ENCODE measurements at regions not wholly inside any gene's neighbourhood (a gene's known extent, or its start where the extent isn't known, plus 50 kb on each side); places are given as distances from the start of the nearest gene placed in this dataset.
"Not testable (repeated sequence)": the region's sequence is repeated elsewhere in the genome, so short reads cannot be mapped to it uniquely, and the experiment has no call there.

GRCh38 chr16:52309446-52310416, 237.2 kb downstream of the TOX3 start:
- no peak for DNase-seq

DNA sequence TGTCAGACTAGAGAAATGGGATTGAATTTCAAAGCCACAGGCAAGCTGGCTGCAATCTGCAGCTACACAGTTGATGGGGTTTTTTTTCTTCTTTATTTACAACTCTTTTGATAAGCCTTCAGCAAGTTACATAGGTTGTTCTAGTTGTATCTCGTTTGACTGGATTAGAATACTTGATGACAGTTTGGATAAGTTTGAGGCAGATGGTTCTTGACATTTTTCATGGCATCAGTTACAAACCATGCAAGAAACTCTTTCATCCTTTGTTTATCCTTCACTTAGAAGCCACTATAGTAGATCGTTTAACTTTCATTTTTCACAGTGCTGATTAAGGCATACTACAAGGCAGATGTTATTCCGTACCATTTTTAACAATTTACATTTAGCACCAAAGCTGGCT, 238.9 kb downstream of the TOX3 start:
- peak; percentile 36 for DNase-seq

- no peak for DNase-seq
Measured at GRCh38 chr16:52301026-52301425, 245.9 kb downstream of the TOX3 start.

DNA sequence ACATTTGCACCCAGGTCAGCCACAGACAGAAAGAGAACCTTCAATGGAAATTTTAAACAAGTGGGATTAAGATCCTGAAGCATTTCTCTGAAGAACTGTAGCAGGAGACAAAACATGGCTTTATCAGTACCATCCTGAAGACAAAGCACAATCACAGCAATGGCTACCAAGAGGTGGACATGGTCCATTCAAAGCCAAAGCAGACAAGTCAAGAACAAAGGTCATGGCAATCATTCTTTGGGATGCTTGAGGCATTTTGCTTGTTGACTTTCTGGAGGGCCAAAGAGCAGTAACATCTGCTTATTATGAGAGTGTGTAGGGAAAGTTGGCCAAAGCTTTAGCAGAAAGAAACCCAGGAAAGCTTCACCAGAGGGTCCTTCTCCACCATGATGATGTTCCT, 248.2 kb downstream of the TOX3 start:
- no peak for DNase-seq

- not testable (repeated sequence) for DNase-seq
Measured at GRCh38 chr16:52296706-52297315, 250.1 kb downstream of the TOX3 start.

DNA sequence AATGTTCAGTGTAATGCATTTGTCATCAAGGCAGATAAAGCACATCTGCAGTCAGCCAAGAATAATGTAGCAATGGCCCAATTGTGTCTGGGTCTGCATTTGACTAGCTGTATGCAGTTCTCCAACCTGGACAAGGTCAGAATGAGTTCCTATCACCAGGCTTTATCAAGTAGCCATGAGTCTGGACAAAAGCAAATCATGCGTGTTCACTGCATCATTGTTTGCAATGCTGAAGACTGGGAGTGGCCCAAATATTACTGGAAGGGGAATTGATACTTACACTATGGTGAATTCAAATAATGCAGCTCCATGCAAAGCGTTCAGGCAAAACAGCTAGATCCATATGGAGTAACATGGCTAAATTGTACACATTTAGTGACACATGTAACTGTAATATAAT, 250.9 kb downstream of the TOX3 start:
- no peak for DNase-seq

DNA sequence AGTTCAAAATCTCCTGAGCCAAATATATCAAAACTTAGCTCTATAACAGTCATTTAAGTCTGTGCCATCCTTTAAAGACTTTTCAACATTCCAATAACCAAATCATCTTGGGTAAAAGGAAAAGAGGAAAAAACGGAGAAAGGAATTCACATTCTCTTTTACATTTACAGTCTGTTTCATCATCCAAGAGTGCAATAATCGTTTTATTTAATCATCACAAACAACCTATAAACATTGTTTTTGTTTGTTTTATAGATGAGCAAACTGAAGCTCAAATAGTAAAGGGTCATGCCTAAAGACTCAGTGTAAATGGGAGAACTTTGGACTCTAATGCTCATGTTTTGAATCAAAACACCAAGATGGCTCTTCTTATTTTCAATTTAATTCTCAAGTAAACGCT, 252.3 kb downstream of the TOX3 start:
- DNase-seq, result no peak

DNA sequence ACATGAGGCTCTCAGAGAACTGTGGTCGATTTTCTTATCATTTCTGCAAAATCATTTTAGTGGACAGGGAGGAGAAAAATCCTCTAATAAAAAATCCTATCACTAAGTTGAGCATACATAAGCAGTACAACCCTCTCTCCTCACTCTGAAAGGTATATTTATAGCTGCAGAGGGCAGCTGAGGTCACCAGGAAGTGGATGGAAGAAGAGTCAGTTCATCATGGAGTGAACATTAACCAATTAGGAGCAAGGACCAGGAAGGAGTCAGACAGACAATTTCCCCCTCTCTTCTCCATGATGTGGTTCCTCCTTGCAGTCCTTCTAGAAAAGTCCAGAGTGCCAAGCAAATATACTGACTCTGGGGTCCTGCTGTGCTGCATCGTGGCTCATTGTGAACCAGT, 253.7 kb downstream of the TOX3 start:
- no peak for DNase-seq

GRCh38 chr16:52283584-52284375, 263.2 kb downstream of the TOX3 start:
- DNase-seq, result no peak

DNA sequence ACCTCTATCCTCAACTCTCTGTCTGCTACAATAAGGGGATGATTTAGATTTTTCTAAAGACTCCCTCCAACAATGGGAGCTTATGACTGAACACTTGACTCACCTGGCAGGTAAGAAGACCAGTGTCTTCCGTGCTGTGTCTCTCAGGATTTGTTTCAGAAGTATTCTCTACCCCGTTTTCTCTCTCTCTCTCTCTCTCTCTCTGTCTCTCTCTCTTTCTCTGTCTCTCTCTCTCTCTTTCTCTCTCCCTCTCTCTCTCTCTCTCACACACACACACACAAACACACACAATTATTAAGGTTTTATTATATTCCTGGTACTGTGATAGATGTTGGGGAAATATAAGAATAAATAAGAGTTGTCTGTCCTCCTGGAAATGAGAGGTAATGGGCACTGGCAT, 263.9 kb downstream of the TOX3 start:
- no peak for DNase-seq

DNA sequence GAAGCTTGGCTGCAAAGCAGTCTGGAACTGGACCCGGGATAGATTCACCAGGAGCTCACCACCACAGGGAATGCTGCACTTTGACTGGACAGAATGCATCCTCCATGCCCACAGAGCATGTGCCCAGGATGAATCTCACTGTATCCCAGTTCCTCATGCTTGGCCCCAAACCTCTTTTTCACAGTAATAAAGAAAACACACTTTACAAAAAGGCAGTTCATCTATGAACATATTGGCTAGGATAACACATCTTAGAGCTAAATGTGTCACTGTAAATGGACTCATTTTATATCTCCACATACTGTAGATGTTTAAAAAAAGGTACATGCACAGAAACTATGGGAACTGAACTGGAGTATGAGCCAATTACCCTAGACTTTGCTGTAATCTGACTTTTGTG, 266.9 kb downstream of the TOX3 start:
- DNase-seq, result no peak

DNA sequence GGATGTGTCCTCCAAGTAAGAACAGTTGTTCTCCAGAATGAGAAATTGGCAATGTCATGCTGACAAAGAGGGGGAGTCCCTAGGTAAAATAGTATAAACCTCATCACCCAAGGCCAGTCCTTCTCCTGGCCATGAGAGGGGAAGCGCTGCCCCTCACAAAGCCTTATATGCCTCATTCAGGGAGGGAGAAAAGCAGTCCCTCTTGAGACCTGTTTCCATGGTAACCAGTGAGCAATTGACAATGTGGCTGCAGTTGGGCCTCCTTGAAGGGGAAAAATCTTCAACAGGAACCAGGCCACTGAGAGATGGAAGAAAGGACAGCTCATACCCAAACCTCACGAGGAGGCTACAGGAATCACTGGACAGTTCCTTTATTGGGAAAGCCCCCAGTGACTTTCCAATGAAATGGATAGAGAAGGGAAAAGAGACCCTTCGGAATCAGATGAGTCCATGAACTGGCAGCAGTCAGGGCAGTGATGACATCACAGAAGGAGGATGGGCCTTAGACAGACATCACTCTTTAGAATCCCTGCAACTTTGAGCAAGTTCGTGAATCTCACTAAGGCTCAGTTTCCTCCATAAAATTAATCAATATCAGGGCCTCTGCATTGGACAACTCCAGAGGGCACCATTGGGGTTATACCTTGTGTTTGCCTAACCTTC, 275.7 kb downstream of the TOX3 start:
- DNase-seq, result peak; percentile 6

DNA sequence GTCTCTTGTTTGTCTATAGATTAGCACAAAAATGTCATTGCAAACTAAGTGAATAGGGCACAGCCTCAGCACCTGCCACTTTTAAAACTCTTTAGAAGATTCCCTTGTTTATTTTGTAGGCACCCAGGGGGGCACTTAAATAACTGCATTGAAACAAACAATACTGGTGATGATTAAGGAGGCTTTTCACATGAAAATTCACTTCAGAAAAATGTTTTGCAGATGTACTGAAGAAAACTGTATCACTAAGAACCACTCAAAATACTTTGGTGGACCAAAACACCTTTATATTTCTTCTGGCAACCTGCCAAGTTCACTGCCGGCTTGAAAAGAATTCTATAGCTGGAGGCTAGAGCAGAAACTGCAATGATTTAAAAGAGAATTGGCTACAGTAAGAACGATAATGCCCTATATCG, 281.5 kb downstream of the TOX3 start:
- DNase-seq, result peak; percentile 93

- no peak for DNase-seq
Measured at GRCh38 chr16:52257534-52257933, 289.4 kb downstream of the TOX3 start.

GRCh38 chr16:52256310-52257078, 290.4 kb downstream of the TOX3 start:
- no peak for DNase-seq

DNA sequence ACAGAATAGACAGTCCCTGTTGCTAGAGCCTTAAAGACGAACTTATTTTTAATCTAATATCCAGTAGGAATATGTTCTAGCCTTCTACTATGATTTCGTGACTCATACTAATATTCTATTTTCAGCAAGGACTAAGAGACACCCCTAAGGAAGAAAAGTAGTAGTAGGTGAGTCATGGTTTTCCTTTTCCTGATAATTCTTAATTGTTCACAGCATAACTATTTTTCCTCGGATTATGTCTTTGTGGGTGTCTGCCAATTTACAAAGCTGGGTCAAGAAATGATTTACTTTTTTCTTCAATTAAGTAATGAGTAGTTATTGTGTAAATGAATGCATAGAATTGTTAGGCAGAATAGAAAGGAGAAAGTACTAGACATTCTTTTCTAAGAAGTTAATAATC, 292.2 kb downstream of the TOX3 start:
- DNase-seq, result no peak

DNA sequence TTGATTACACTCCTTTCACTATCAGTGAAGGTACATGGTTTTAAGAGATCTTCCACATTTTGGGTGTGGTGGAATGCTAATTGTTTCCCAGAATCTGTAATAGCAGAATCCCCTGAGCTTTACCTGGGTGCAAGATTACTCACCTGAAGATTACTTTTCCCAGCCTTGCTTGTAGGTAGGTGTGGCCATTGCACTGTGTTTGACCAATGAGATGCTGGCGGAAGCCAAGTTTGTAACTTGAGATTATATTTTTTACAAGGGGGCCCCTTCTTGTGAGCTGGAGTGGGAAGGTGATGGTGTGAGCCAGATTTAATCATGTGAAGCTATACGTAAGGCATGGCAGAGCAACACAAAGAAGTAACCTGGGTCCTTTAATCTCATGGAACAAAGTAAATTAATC, 294.3 kb downstream of the TOX3 start:
- DNase-seq, result no peak

GRCh38 chr16:52251495-52251894, 295.4 kb downstream of the TOX3 start:
- peak; percentile 89 for DNase-seq

DNA sequence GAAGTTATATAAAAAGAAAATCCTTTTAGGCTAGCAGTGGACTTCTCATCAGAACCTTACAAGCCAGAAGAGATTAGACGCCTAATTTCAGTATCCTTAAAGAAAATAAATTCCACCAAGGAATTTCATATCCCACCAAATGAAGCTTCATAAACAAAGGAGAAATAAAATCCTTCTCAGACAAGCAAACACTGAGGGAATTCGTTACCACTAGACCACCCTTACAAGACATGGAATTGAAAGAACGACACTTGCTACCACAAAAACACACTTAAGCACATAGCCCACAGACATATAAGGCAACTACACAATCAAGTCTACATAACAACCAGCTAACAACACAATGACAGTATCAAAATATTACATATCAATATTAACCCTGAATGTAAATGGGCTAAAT, 299.2 kb downstream of the TOX3 start:
- no peak for DNase-seq

DNA sequence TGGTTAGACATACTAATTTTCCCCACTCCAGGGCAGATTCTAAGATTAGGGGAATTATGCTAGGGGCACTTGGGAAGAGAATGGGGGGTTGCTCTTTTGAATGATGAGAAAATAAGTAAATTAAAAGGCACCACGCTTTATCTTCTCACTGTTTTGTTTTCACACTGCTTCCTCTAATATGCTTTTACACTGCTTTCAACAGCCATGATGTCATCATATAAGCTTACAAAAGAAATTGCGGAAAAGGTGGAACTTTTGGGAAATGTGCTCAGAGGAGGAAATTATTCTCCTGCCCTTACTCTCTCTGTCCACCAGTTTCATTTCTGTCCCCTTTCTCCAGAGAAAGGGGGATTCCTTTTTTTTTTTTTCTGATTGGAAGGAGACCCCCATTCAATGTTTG, 308.2 kb downstream of the TOX3 start:
- DNase-seq, result no peak

DNA sequence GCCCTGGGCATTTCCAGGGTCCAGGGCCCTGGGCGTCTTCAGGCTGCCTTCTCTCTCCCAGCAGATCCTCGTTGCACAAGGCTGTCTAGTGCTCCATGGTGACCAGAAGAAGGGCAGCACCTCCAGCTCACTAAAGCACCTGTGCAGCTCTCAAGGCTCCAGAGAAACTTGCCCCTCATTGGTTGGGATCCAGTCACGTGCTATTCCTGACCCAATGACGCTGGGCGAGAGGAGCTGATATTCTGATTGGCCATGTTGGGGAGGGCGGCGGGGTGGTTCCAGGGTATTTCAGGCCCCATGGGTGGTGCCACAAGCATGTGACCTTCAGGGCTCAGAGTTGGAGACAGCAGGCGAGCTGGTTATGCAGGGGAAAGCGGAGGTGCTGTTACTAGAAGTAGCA, 309.1 kb downstream of the TOX3 start:
- DNase-seq, result no peak

- DNase-seq, result no peak
Measured at GRCh38 chr16:52235186-52235585, 311.8 kb downstream of the TOX3 start.

Measured in NCI-H69 (cell line).